IMR-90 (cell line): ENCODE measurements at regions not wholly inside any gene's neighbourhood (a gene's known extent, or its start where the extent isn't known, plus 50 kb on each side); places are given as distances from the start of the nearest gene placed in this dataset.

Experiments
- ATAC-seq: fragments of 200-7000 bp; cut with Tn5 transposase; 2 replicates; pipeline ENCODE4 v1.9.1; 2020; ENCODE audit warnings: low read depth, mild to moderate bottlenecking, moderate library complexity
- BruUV-seq: library from RNA; stranded (reverse); fragments of 400-500 nt; replicated peaks from 2 replicates; lab custom pipeline; 2021; lab: Mats Ljungman, UMichigan
- CTCF ChIA-PET: fragments of 300-600 bp; formaldehyde crosslinking; extraction: SDS; loops from one replicate; lab custom pipeline; 2021; ENCODE audit warnings: antibody characterized with exemption; lab: Yijun Ruan, JAX
- POLR2A ChIA-PET: fragments of 300-600 bp; sonication (Branson Sonifier 250); formaldehyde crosslinking; loops from one replicate; lab custom pipeline; 2022; ENCODE audit warnings: antibody characterized with exemption; ENCODE audit not compliant: unreplicated experiment; lab: Charles Lee
- DNase-seq: peaks from one replicate; pipeline ENCODE4 v3.0.0; 2013
- H2AFZ ChIP-seq: replicated peaks from 2 replicates; pipeline ENCODE3; 2013; ENCODE audit warnings: low read length, mild to moderate bottlenecking; ENCODE audit not compliant: poor library complexity
- H2AK5ac ChIP-seq: 2 replicates; pipeline ENCODE4 v1.6.1; 2013; ENCODE audit warnings: low read depth, low read length, inconsistent platforms
- H2AK9ac ChIP-seq: replicated peaks from 2 replicates; pipeline ENCODE3; 2013; ENCODE audit warnings: mild to moderate bottlenecking, low read depth, low read length, moderate library complexity; ENCODE audit not compliant: poor library complexity
- H2BK120ac ChIP-seq: 2 replicates; pipeline ENCODE4 v1.6.1; 2013; ENCODE audit warnings: low read depth, low read length, inconsistent platforms
- H2BK15ac ChIP-seq: 3 replicates; pipeline ENCODE4 v1.6.1; 2013; ENCODE audit warnings: low read depth, low read length, inconsistent platforms
- H2BK20ac ChIP-seq: 2 replicates; pipeline ENCODE4 v1.6.1; 2013; ENCODE audit warnings: low read depth, mild to moderate bottlenecking, inconsistent platforms, low read length, moderate library complexity
- H2BK5ac ChIP-seq: 2 replicates; pipeline ENCODE4 v1.6.1; 2013; ENCODE audit warnings: mild to moderate bottlenecking, low read depth, low read length, inconsistent platforms; ENCODE audit not compliant: poor library complexity, severe bottlenecking
- H3K14ac ChIP-seq: replicated peaks from 2 replicates; pipeline ENCODE4 v1.6.1; 2013; ENCODE audit warnings: low read depth, low read length, inconsistent platforms
- H3K18ac ChIP-seq: 2 replicates; pipeline ENCODE4 v1.6.1; 2013; ENCODE audit warnings: low read depth, low read length, control low read depth
- H3K23ac ChIP-seq: 2 replicates; pipeline ENCODE4 v1.6.1; 2013; ENCODE audit warnings: low read depth, low read length, inconsistent platforms
- H3K27ac ChIP-seq: 2 replicates; pipeline ENCODE4 v1.5.1; 2013; ENCODE audit warnings: mild to moderate bottlenecking, control low read depth, low read length; ENCODE audit not compliant: insufficient read depth
- H3K27me3 ChIP-seq: 2 replicates; pipeline ENCODE4 v1.6.1; 2013; ENCODE audit warnings: low read length; ENCODE audit not compliant: control insufficient read depth, insufficient read depth
- H3K36me3 ChIP-seq: 2 replicates; pipeline ENCODE4 v1.6.1; 2013; ENCODE audit warnings: low read length, mixed read lengths; ENCODE audit not compliant: control insufficient read depth, insufficient read depth
- H3K4ac ChIP-seq: 2 replicates; pipeline ENCODE4 v1.6.1; 2013; ENCODE audit warnings: low read depth, low read length, inconsistent platforms
- H3K4me1 ChIP-seq: 2 replicates; pipeline ENCODE4 v1.6.1; 2013; ENCODE audit warnings: low read length, mixed read lengths; ENCODE audit not compliant: control insufficient read depth, insufficient read depth
- H3K4me2 ChIP-seq: 2 replicates; pipeline ENCODE4 v1.6.1; 2013; ENCODE audit warnings: low read depth, mild to moderate bottlenecking, control low read depth, low read length, moderate library complexity
- H3K4me3 ChIP-seq: 2 replicates; pipeline ENCODE4 v1.5.1; 2013; ENCODE audit warnings: low read depth, mild to moderate bottlenecking, control low read depth, low read length, moderate library complexity; ENCODE audit not compliant: insufficient read depth
- H3K56ac ChIP-seq: 2 replicates; pipeline ENCODE4 v1.6.1; 2013; ENCODE audit warnings: low read length, inconsistent platforms; ENCODE audit not compliant: insufficient read depth; ENCODE audit errors: extremely low read depth
- H3K79me1 ChIP-seq, 2 experiments: 2 replicates each; pipeline ENCODE4 v1.6.1; 2013; ENCODE audit warnings: low read length in 2 of 2, inconsistent platforms in 1 of 2, low read depth in 1 of 2
- H3K9ac ChIP-seq: 2 replicates; pipeline ENCODE4 v1.6.1; 2013; ENCODE audit warnings: low read depth, low read length, control low read depth
- H3K9me1 ChIP-seq: 2 replicates; pipeline ENCODE4 v1.6.1; 2013; ENCODE audit warnings: low read length, inconsistent platforms; ENCODE audit not compliant: insufficient read depth
- H3K9me3 ChIP-seq: 2 replicates; pipeline ENCODE4 v1.6.1; 2013; ENCODE audit warnings: low read length; ENCODE audit not compliant: control insufficient read depth, insufficient read depth
- H4K20me1 ChIP-seq: 2 replicates; pipeline ENCODE4 v1.6.1; 2013; ENCODE audit warnings: low read length, inconsistent platforms; ENCODE audit not compliant: insufficient read depth
- H4K5ac ChIP-seq: 2 replicates; pipeline ENCODE4 v1.6.1; 2013; ENCODE audit warnings: mild to moderate bottlenecking, low read depth, low read length, control low read depth
- H4K8ac ChIP-seq, 2 experiments: 2 replicates each; pipeline ENCODE4 v1.6.1; 2013; ENCODE audit warnings: low read depth in 2 of 2, low read length in 2 of 2, control low read depth in 1 of 2, inconsistent platforms in 1 of 2
- H4K91ac ChIP-seq: 2 replicates; pipeline ENCODE4 v1.6.1; 2013; ENCODE audit warnings: low read depth, low read length, inconsistent platforms; ENCODE audit not compliant: insufficient read depth
- CEBPB ChIP-seq: IDR thresholded peaks from 2 replicates; pipeline ENCODE4 v1.6.1; 2012; ENCODE audit warnings: low read depth, low read length, improper control_type of control experiment
- FOS ChIP-seq: fragments of 150-350 bp; IDR thresholded peaks from 2 replicates; pipeline ENCODE4 v1.6.1; 2016; ENCODE audit warnings: low read depth, low read length
- MAZ ChIP-seq: IDR thresholded peaks from 2 replicates; pipeline ENCODE4 v1.6.1; 2012; ENCODE audit warnings: low read depth, mild to moderate bottlenecking, low read length, improper control_type of control experiment, moderate library complexity, borderline replicate concordance
- MXI1 ChIP-seq: IDR thresholded peaks from 2 replicates; pipeline ENCODE4 v1.6.1; 2012; ENCODE audit warnings: low read depth, mild to moderate bottlenecking, low read length, moderate library complexity, borderline replicate concordance
- WGBS, 2 experiments: methylation state at CpG; one replicate each; pipeline versions ENCODE4 v1.1.5 to v1.1.7; 2013; ENCODE audit warnings: missing lambda C conversion rate in 2 of 2; ENCODE audit not compliant: insufficient read length in 1 of 2; ENCODE audit errors: extremely low coverage in 2 of 2; 5-methylcytosine and 5-hydroxymethylcytosine counted together
- dilution Hi-C: fragments of 300-500 bp; cut with HindIII; formaldehyde crosslinking; loops from one replicate; pipeline ENCODE4 v1.14.3; 2018; ENCODE audit warnings: low sequenced_read_pairs; ENCODE audit not compliant: unreplicated experiment
- in situ Hi-C: fragments of 300-500 bp; cut with MboI; formaldehyde crosslinking; loops from 3 replicates; pipeline ENCODE4 v1.14.3; 2019; ENCODE audit warnings: low sequenced_read_pairs, inconsistent platforms, mixed read lengths
- intact Hi-C: fragments of 100-400 bp; cut with micrococcal nuclease; formaldehyde crosslinking; loops from 2 replicates; pipeline ENCODE4 v1.10.0; 2022

DNA sequence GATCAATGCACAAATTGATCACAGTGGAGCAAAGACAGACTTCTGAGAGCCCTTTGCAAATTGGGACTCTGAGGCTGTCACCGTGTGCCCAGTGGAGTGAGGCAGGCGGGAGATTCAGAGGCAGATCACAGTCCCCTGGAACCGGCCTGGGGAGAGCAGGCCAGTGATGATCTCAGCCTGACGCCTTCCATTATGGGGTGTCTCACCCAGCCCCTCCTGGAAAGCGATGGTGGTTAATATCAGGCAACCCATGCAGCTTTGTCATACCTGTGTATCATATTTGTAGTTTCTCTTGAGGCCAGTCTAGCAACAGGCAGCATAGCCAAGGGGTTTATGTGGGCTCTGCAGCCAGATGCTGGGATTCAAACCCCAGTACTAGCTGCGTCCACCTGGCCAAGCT lies 147.8 kb downstream of the EMX2 start:
- no peak overlapping the region for H3K9ac ChIP-seq
- no TSS peak for BruUV-seq
- no peak overlapping the region for H3K27ac ChIP-seq
- no peaks in the 10 kb centered on the region for H3K36me3 ChIP-seq
- H2BK120ac ChIP-seq, result no peak overlapping the region
- H3K56ac ChIP-seq, result no peak overlapping the region
- H2AK5ac ChIP-seq, result no peak overlapping the region
- H3K9me3 ChIP-seq, result peaks cover 20% of the 10 kb centered on the region
- no peak overlapping the region for H4K5ac ChIP-seq
- no peaks in the 10 kb centered on the region for H3K79me1 ChIP-seq
- H3K14ac ChIP-seq, result no peak overlapping the region
- TF ChIP-seq CEBPB, result no peak
- no peak for TF ChIP-seq FOS
- TF ChIP-seq MAZ, result no peak
- TF ChIP-seq MXI1, result no peak
- H4K91ac ChIP-seq, result no peak overlapping the region
- POLR2A ChIA-PET, result no interaction called here
- dilution Hi-C loops, result no loop called here
- H2BK15ac ChIP-seq, result no peak overlapping the region
- H3K4me1 ChIP-seq, result no peaks in the 10 kb centered on the region
- no peak overlapping the region for H3K4ac ChIP-seq
- H3K18ac ChIP-seq, result no peak overlapping the region
- in situ Hi-C loops, result no loop called here
- no peak overlapping the region for H2BK20ac ChIP-seq
- no peak overlapping the region for H2BK5ac ChIP-seq
- DNase-seq (no peak), ATAC-seq (no peak)
- H4K20me1 ChIP-seq, result no peaks in the 10 kb centered on the region
- CTCF ChIA-PET, result no interaction called here
- no peak overlapping the region for H4K8ac ChIP-seq
- intact Hi-C loops, result no loop called here
- no peak overlapping the region for H2AK9ac ChIP-seq
- H3K4me2 ChIP-seq, result no peak overlapping the region
- H3K4me3 ChIP-seq, result no peak overlapping the region
- no peaks in the 10 kb centered on the region for H3K9me1 ChIP-seq
- H3K27me3 ChIP-seq, result no peaks in the 10 kb centered on the region
- H2AFZ ChIP-seq, result no peak overlapping the region
- whole genome bisulfite sequencing, 2 experiments, result no CpG with 5 or more reads among the region's 6 CpGs
- H3K23ac ChIP-seq, result no peak overlapping the region
